ENCODE measurements at regions not wholly inside any gene's neighbourhood (a gene's known extent, or its start where the extent isn't known, plus 50 kb on each side); places are given as distances from the start of the nearest gene placed in this dataset.

GRCh38 chr1:117708323-117709248 lies 102.7 kb downstream of the TENT5C start (continued):
- TF ChIP-seq RAD51 (IDR thresholded peaks at IDR 0.05; ENCODE audit: borderline replicate concordance, low read depth) (no peak), ZNF263 (CRISPR knock-in tag; IDR thresholded peaks at IDR 0.05; ENCODE audit: borderline replicate concordance) (no peak), ARID4B (CRISPR knock-in tag; IDR thresholded peaks at IDR 0.05) (no peak), MGA (IDR thresholded peaks at IDR 0.05) (peak; percentile 19; the same call in 1 of the 2 replicates), HNRNPLL (IDR thresholded peaks at IDR 0.05; ENCODE audit: low read depth, low read length, poor library complexity, severe bottlenecking) (no peak), ZNF586 (CRISPR knock-in tag; conservative IDR thresholded peaks at IDR 0.05) (no peak), ZNF212 (CRISPR knock-in tag; IDR thresholded peaks at IDR 0.05) (no peak)
